WTC11 (cell line): ENCODE measurements at regions not wholly inside any gene's neighbourhood (a gene's known extent, or its start where the extent isn't known, plus 50 kb on each side); places are given as distances from the start of the nearest gene placed in this dataset.

ENCODE experiments used
- ATAC-seq: fragments of 200-7000 bp; cut with Tn5 transposase; 2 replicates; pipeline ENCODE4 v1.10.0; 2021; ENCODE audit warnings: mild to moderate bottlenecking, moderate library complexity
- CTCF ChIA-PET: fragments of 300-600 bp; sonication (Branson Sonifier 250); formaldehyde crosslinking; loops from one replicate; lab custom pipeline; 2021; ENCODE audit warnings: antibody characterized with exemption; lab: Charles Lee
- POLR2A ChIA-PET: fragments of 350-600 bp; sonication (Branson Sonifier 250); formaldehyde crosslinking; loops from one replicate; lab custom pipeline; 2021; ENCODE audit warnings: antibody characterized with exemption; lab: Charles Lee
- DNase-seq: peaks from one replicate; pipeline ENCODE4 v3.0.0; 2021; ENCODE audit warnings: low spot score
- H3K27ac Mint-ChIP-seq: 2 replicates; pipeline ENCODE4 v1.8.0; 2021; ENCODE audit warnings: mixed read lengths
- H3K27me3 Mint-ChIP-seq: 2 replicates; pipeline ENCODE4 v1.8.0; 2021; ENCODE audit warnings: low read depth, mild to moderate bottlenecking, moderate library complexity, mixed read lengths
- H3K36me3 Mint-ChIP-seq: 2 replicates; pipeline ENCODE4 v1.8.0; 2021; ENCODE audit warnings: mixed read lengths
- H3K4me1 Mint-ChIP-seq: 2 replicates; pipeline ENCODE4 v1.8.0; 2022; ENCODE audit warnings: mixed read lengths
- H3K4me3 Mint-ChIP-seq: 2 replicates; pipeline ENCODE4 v1.8.0; 2021; ENCODE audit warnings: mild to moderate bottlenecking, moderate library complexity, mixed read lengths
- H3K9me3 Mint-ChIP-seq: 2 replicates; pipeline ENCODE4 v1.8.0; 2021; ENCODE audit warnings: mixed read lengths
- ATF3 ChIP-seq: sonication (generic); formaldehyde crosslinking; conservative IDR thresholded peaks from 2 replicates; pipeline ENCODE4 v1.8.1; 2022; ENCODE audit warnings: mild to moderate bottlenecking, missing genetic modification reagents
- CDX4 ChIP-seq: fragments of 250-450 bp; sonication (Bioruptor Pico); IDR thresholded peaks from 2 replicates; pipeline ENCODE4 v1.9.0; 2021; ENCODE audit warnings: moderate library complexity, mild to moderate bottlenecking, inconsistent platforms, borderline replicate concordance
- E2F1 ChIP-seq: sonication (generic); formaldehyde crosslinking; IDR thresholded peaks from 2 replicates; pipeline ENCODE4 v1.8.0; 2022; ENCODE audit warnings: mild to moderate bottlenecking, missing genetic modification reagents
- E2F4 ChIP-seq: sonication (generic); formaldehyde crosslinking; IDR thresholded peaks from 2 replicates; pipeline ENCODE4 v1.8.1; 2022; ENCODE audit warnings: low read depth, mild to moderate bottlenecking, moderate library complexity, missing genetic modification reagents, borderline replicate concordance
- ERG ChIP-seq: fragments of 250-450 bp; sonication (Bioruptor Pico); IDR thresholded peaks from 2 replicates; pipeline ENCODE4 v1.8.0; 2021; ENCODE audit warnings: mild to moderate bottlenecking
- FOXP4 ChIP-seq: sonication (generic); formaldehyde crosslinking; IDR thresholded peaks from 2 replicates; pipeline ENCODE4 v1.8.0; 2022; ENCODE audit warnings: mild to moderate bottlenecking, missing genetic modification reagents
- HMGA2 ChIP-seq: fragments of 250-450 bp; sonication (Bioruptor Pico); IDR thresholded peaks from 2 replicates; pipeline ENCODE4 v1.4.0; 2021; ENCODE audit warnings: mild to moderate bottlenecking, moderate library complexity
- JAZF1 ChIP-seq: fragments of 250-450 bp; sonication (Bioruptor Pico); IDR thresholded peaks from 2 replicates; pipeline ENCODE4 v1.9.0; 2021; ENCODE audit warnings: moderate library complexity, mild to moderate bottlenecking, inconsistent platforms
- NR2C2 ChIP-seq: sonication (generic); formaldehyde crosslinking; IDR thresholded peaks from 2 replicates; pipeline ENCODE4 v1.8.0; 2022; ENCODE audit warnings: mild to moderate bottlenecking, missing genetic modification reagents
- NR3C1 ChIP-seq: sonication (generic); formaldehyde crosslinking; conservative IDR thresholded peaks from 2 replicates; pipeline ENCODE4 v1.8.1; 2023; ENCODE audit warnings: low read depth, mild to moderate bottlenecking, missing genetic modification reagents
- PRDM15 ChIP-seq: sonication (generic); formaldehyde crosslinking; IDR thresholded peaks from 2 replicates; pipeline ENCODE4 v1.8.0; 2022; ENCODE audit warnings: missing genetic modification reagents
- SMAD3 ChIP-seq: sonication (generic); formaldehyde crosslinking; IDR thresholded peaks from 2 replicates; pipeline ENCODE4 v1.8.0; 2022; ENCODE audit warnings: missing genetic modification reagents, mild to moderate bottlenecking, borderline replicate concordance
- TCF7 ChIP-seq: sonication (generic); formaldehyde crosslinking; IDR thresholded peaks from 2 replicates; pipeline ENCODE4 v1.8.0; 2022; ENCODE audit warnings: mild to moderate bottlenecking, low read depth, missing genetic modification reagents, moderate library complexity
- USF2 ChIP-seq: sonication (generic); formaldehyde crosslinking; IDR thresholded peaks from 2 replicates; pipeline ENCODE4 v1.8.1; 2023; ENCODE audit warnings: mild to moderate bottlenecking, missing genetic modification reagents, moderate library complexity
- ZBTB21 ChIP-seq: sonication (generic); formaldehyde crosslinking; IDR thresholded peaks from 2 replicates; pipeline ENCODE4 v1.8.1; 2023; ENCODE audit warnings: mild to moderate bottlenecking, missing genetic modification reagents, borderline replicate concordance
- ZNF219 ChIP-seq: sonication (generic); formaldehyde crosslinking; IDR thresholded peaks from 2 replicates; pipeline ENCODE4 v1.8.0; 2023; ENCODE audit warnings: missing genetic modification reagents, mild to moderate bottlenecking, borderline replicate concordance
- ZNF423 ChIP-seq: fragments of 250-450 bp; sonication (Bioruptor Pico); IDR thresholded peaks from 2 replicates; pipeline ENCODE4 v2.1.2; 2022; ENCODE audit warnings: mild to moderate bottlenecking, moderate library complexity
- ZNF532 ChIP-seq: fragments of 250-450 bp; sonication (Bioruptor Pico); IDR thresholded peaks from 2 replicates; pipeline ENCODE4 v1.9.0; 2021; ENCODE audit warnings: mild to moderate bottlenecking, borderline replicate concordance
- ZNF671 ChIP-seq: fragments of 250-450 bp; sonication (Bioruptor Pico); IDR thresholded peaks from 2 replicates; pipeline ENCODE4 v1.8.0; 2021; ENCODE audit warnings: mild to moderate bottlenecking

GRCh38 chr20:60863548-60863947 lies 388.5 kb upstream of the CDH4 start:
- no peak for ATAC-seq
- DNase-seq: no peak
- TF ChIP-seq TCF7: no peak
- no peak for TF ChIP-seq CDX4
- no peak for TF ChIP-seq USF2 (CRISPR knock-in tag)
- no peak for TF ChIP-seq ZNF219
- TF ChIP-seq JAZF1 (CRISPR knock-in tag): no peak
- TF ChIP-seq E2F4 (CRISPR knock-in tag): no peak
- TF ChIP-seq ERG (CRISPR knock-in tag): no peak
- TF ChIP-seq ZNF671 (CRISPR knock-in tag): no peak
- TF ChIP-seq ZNF423 (CRISPR knock-in tag): no peak
- no peak for TF ChIP-seq ATF3 (CRISPR knock-in tag)
- no peak for TF ChIP-seq E2F1 (CRISPR knock-in tag)
- TF ChIP-seq NR3C1: no peak
- TF ChIP-seq FOXP4 (CRISPR knock-in tag): no peak
- TF ChIP-seq PRDM15 (CRISPR knock-in tag): no peak
- TF ChIP-seq ZBTB21 (CRISPR knock-in tag): no peak
- no peak for TF ChIP-seq SMAD3 (CRISPR knock-in tag)
- TF ChIP-seq HMGA2 (CRISPR knock-in tag): no peak
- no peak for TF ChIP-seq NR2C2 (CRISPR knock-in tag)
- no peak for TF ChIP-seq ZNF532
- H3K36me3 Mint-ChIP-seq: no peaks in the 10 kb centered on the region
- H3K4me1 Mint-ChIP-seq: no peaks in the 10 kb centered on the region
- H3K27ac Mint-ChIP-seq: no peak overlapping the region
- POLR2A ChIA-PET: no interaction called here
- 0 out of 2 replicates have a peak, but pooled peaks cover 4% of the 10 kb centered on the region for H3K9me3 Mint-ChIP-seq
- CTCF ChIA-PET: interaction anchor here (1.2 kb wide), 1 partner anchor 12 kb away, joined by 3 read pairs; no protein-coding TSS in a partner anchor
- no peak overlapping the region for H3K4me3 Mint-ChIP-seq
- peaks cover 42% of the 10 kb centered on the region for H3K27me3 Mint-ChIP-seq
